ENCODE measurements at regions not wholly inside any gene's neighbourhood (a gene's known extent, or its start where the extent isn't known, plus 50 kb on each side); places are given as distances from the start of the nearest gene placed in this dataset.

- H3K27me3 ChIP-seq (ENCODE audit: low read depth): no peaks in the 10 kb centered on the region
- H3K27ac ChIP-seq (replicated peaks): no peak overlapping the region
- H3K4me3 ChIP-seq: no peak overlapping the region
- no peak for DNase-seq
- TF ChIP-seq, protein P1, sequence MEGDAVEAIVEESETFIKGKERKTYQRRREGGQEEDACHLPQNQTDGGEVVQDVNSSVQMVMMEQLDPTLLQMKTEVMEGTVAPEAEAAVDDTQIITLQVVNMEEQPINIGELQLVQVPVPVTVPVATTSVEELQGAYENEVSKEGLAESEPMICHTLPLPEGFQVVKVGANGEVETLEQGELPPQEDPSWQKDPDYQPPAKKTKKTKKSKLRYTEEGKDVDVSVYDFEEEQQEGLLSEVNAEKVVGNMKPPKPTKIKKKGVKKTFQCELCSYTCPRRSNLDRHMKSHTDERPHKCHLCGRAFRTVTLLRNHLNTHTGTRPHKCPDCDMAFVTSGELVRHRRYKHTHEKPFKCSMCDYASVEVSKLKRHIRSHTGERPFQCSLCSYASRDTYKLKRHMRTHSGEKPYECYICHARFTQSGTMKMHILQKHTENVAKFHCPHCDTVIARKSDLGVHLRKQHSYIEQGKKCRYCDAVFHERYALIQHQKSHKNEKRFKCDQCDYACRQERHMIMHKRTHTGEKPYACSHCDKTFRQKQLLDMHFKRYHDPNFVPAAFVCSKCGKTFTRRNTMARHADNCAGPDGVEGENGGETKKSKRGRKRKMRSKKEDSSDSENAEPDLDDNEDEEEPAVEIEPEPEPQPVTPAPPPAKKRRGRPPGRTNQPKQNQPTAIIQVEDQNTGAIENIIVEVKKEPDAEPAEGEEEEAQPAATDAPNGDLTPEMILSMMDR (IDR thresholded peaks at IDR 0.05; ENCODE audit: borderline replicate concordance): no peak
- H3K4me1 ChIP-seq: peaks cover 4% of the 10 kb centered on the region
- peaks cover 5% of the 10 kb centered on the region for H3K9me3 ChIP-seq (replicated peaks)
- intact Hi-C loops (cut with micrococcal nuclease): no loop called here
- no peaks in the 10 kb centered on the region for H3K36me3 ChIP-seq
Observed at GRCh38 chr20:10921491-10922010, 247.8 kb upstream of the JAG1 start.

- no peak for DNase-seq
- Histone ChIP-seq H3K36me3 (no peaks in the 10 kb centered on the region), H3K4me1 (peaks cover 4% of the 10 kb centered on the region), H3K27me3 (ENCODE audit: low read depth) (no peaks in the 10 kb centered on the region), H3K27ac (replicated peaks) (no peak overlapping the region), H3K4me3 (no peak overlapping the region), H3K9me3 (replicated peaks) (no peaks in the 10 kb centered on the region)
- intact Hi-C loops (cut with micrococcal nuclease): no loop called here
- TF ChIP-seq, protein P1 (IDR thresholded peaks at IDR 0.05; ENCODE audit: borderline replicate concordance): no peak
Observed at GRCh38 chr20:10922506-10922905, 248.7 kb upstream of the JAG1 start.

DNA sequence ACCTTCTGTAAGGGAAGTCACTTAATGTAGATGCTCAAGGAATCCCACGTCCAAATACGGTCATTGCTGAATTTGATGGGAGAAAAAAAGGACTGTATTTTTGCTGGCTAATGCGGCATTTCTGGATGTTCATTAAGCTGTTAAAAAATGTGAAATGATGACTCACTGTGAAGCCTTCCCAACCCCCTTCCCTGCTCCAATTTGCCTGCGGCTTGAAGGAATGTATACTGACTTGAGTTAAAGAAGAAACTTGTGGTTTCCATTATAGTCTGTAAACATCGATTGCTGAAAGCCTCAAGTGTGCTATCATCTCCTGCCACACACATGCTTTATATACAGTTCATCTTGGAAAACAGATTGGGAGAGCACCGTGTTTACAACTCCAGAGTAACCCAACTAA lies 249.1 kb upstream of the JAG1 start:
- intact Hi-C loops (cut with micrococcal nuclease): no loop called here
- no peak for DNase-seq
- H3K36me3 ChIP-seq: no peaks in the 10 kb centered on the region
- no peaks in the 10 kb centered on the region for H3K9me3 ChIP-seq (replicated peaks)
- TF ChIP-seq, protein P1 (IDR thresholded peaks at IDR 0.05; ENCODE audit: borderline replicate concordance): no peak
- H3K4me3 ChIP-seq: no peak overlapping the region
- H3K4me1 ChIP-seq: peaks cover 4% of the 10 kb centered on the region
- no peak overlapping the region for H3K27ac ChIP-seq (replicated peaks)
- no peaks in the 10 kb centered on the region for H3K27me3 ChIP-seq (ENCODE audit: low read depth)

DNA sequence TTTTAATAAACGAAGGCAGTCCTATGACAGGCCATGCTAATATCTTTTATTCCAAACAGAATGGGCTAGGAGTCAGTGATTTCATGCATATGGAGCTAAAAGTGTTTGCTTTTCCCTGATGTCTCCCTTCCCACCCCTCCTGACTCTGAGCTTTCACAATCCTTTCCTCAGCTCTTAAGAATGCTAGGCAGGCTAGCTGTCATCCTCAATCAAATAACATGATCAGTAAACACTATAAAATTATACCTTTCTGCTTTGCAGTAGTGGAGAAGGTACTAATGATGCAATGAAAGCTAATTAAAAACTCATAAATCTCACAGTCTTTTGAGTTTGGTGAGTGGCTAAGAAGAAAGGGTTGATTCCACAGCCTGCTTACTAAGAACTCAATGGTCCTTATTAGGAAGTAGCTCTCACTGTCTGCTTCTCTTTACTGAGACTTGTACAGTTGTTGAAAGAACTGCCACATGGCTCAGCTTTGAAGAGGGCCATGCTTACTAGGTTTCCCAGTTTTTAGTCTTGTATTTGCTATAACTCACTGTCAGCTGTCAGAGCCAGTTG lies 250.9 kb upstream of the JAG1 start:
- no peaks in the 10 kb centered on the region for H3K9me3 ChIP-seq (replicated peaks)
- no peaks in the 10 kb centered on the region for H3K27me3 ChIP-seq (ENCODE audit: low read depth)
- DNase-seq: no peak
- H3K4me3 ChIP-seq: no peak overlapping the region
- TF ChIP-seq, protein P1 (IDR thresholded peaks at IDR 0.05; ENCODE audit: borderline replicate concordance): no peak
- no peak overlapping the region for H3K27ac ChIP-seq (replicated peaks)
- H3K4me1 ChIP-seq: peaks cover 19% of the 10 kb centered on the region
- intact Hi-C loops (cut with micrococcal nuclease): no loop called here
- no peaks in the 10 kb centered on the region for H3K36me3 ChIP-seq

GRCh38 chr20:10925767-10926166 lies 252.0 kb upstream of the JAG1 start:
- H3K36me3 ChIP-seq: no peaks in the 10 kb centered on the region
- H3K4me3 ChIP-seq: no peak overlapping the region
- intact Hi-C loops (cut with micrococcal nuclease): no loop called here
- no peak overlapping the region for H3K27ac ChIP-seq (replicated peaks)
- no peaks in the 10 kb centered on the region for H3K27me3 ChIP-seq (ENCODE audit: low read depth)
- H3K9me3 ChIP-seq (replicated peaks): peaks cover 6% of the 10 kb centered on the region
- DNase-seq: no peak
- H3K4me1 ChIP-seq: peaks cover 19% of the 10 kb centered on the region
- TF ChIP-seq, protein P1 (IDR thresholded peaks at IDR 0.05; ENCODE audit: borderline replicate concordance): no peak
